Ascending aorta (tissue), 2 donors: ENCODE measurements at regions not wholly inside any gene's neighbourhood (a gene's known extent, or its start where the extent isn't known, plus 50 kb on each side); places are given as distances from the start of the nearest gene placed in this dataset.
A peak's percentile ranks its signal among the peaks of the same experiment; 100 is the strongest.

Experiments
- DNase-seq, 2 donors: peaks; one replicate each; pipeline ENCODE4 v3.0.0-alpha.2; 2019; ENCODE audit warnings: low spot score in 2 of 2
- H3K27ac ChIP-seq, 2 donors: fragments of 200-600 bp; sonication (generic); one replicate each; pipeline ENCODE4 v1.5.1; 2016 to 2017; ENCODE audit warnings: mild to moderate bottlenecking in 1 of 2
- H3K27me3 ChIP-seq: fragments of 200-600 bp; sonication (generic); one replicate; pipeline ENCODE4 v1.5.1; 2017
- H3K36me3 ChIP-seq, 2 donors: fragments of 200-600 bp; sonication (generic); one replicate each; pipeline ENCODE4 v1.5.1; 2016
- H3K4me1 ChIP-seq, 2 donors: fragments of 200-600 bp; sonication (generic); one replicate each; pipeline ENCODE4 v1.5.1; 2016 to 2017; ENCODE audit warnings: mild to moderate bottlenecking in 1 of 2
- H3K4me3 ChIP-seq, 2 donors: fragments of 200-600 bp; sonication (generic); one replicate each; pipeline ENCODE4 v1.5.1; 2016 to 2017; ENCODE audit warnings: mild to moderate bottlenecking in 1 of 2
- H3K9me3 ChIP-seq, 2 donors: fragments of 200-600 bp; sonication (generic); one replicate each; pipeline ENCODE4 v1.5.1; 2016
- CTCF ChIP-seq, 3 experiments: fragments of 200-600 bp in 2 of 3; fragments of 450-650 bp in 1 of 3; sonication (generic) in 2 of 3; IDR thresholded peaks; one replicate each; pipeline ENCODE4 v1.5.1; 2016 to 2019; ENCODE audit warnings: antibody characterized with exemption in 3 of 3, mild to moderate bottlenecking in 1 of 3, moderate library complexity in 1 of 3
- intact Hi-C: fragments of 100-400 bp; cut with DNase I; formaldehyde crosslinking; loops from one replicate; pipeline ENCODE4 v1.15.1; 2023

- Histone ChIP-seq H3K27me3 (no peaks in the 10 kb centered on the region), H3K36me3 (no peaks in the 10 kb centered on the region), H3K27ac (peak overlapping the region; percentile 68 to 87), H3K4me1 (peaks cover 21 to 35% of the 10 kb centered on the region in 2 donors), H3K4me3 (peak overlapping the region; percentile 36 to 67), H3K9me3 (no peaks in the 10 kb centered on the region)
- intact Hi-C loops: loop anchor here (5.0 kb wide), 1 partner anchor 85 kb away; the partner anchor contains the start of gene DAB2IP
- DNase-seq: no peak
- TF ChIP-seq CTCF (IDR thresholded peaks at IDR 0.05): no peak
Observed at GRCh38 chr9:121567500-121568342, 68.1 kb upstream of the GGTA1 start.

- Histone ChIP-seq H3K4me3 (peak overlapping the region; percentile 25 to 67), H3K36me3 (no peaks in the 10 kb centered on the region), H3K9me3 (no peaks in the 10 kb centered on the region), H3K27me3 (no peaks in the 10 kb centered on the region), H3K27ac (peak overlapping the region; percentile 68 to 87), H3K4me1 (peaks cover 21 to 35% of the 10 kb centered on the region in 2 donors)
- no peak for TF ChIP-seq CTCF (IDR thresholded peaks at IDR 0.05)
- DNase-seq: no peak
- intact Hi-C loops: loop anchor here (5.0 kb wide), 1 partner anchor 84 kb away; the partner anchor contains the start of gene DAB2IP
Observed at GRCh38 chr9:121568343-121569265, 69.0 kb upstream of the GGTA1 start.

- TF ChIP-seq CTCF (IDR thresholded peaks at IDR 0.05): no peak
Observed at GRCh38 chr9:121569266-121569648, 69.6 kb upstream of the GGTA1 start.

GRCh38 chr9:121572581-121572980 is 72.9 kb upstream of the GGTA1 start:
- Histone ChIP-seq H3K4me1 (peaks cover 16 to 21% of the 10 kb centered on the region in 2 donors), H3K9me3 (no peaks in the 10 kb centered on the region), H3K27ac (no peak overlapping the region), H3K27me3 (no peaks in the 10 kb centered on the region), H3K36me3 (no peaks in the 10 kb centered on the region), H3K4me3 (no peak overlapping the region)
- TF ChIP-seq CTCF (IDR thresholded peaks at IDR 0.05): no peak
- DNase-seq: no peak
- intact Hi-C loops: no loop called here

More at GRCh38 chr9:121569266-121569648, 69.6 kb upstream of the GGTA1 start:
- Histone ChIP-seq H3K9me3 (no peaks in the 10 kb centered on the region), H3K4me1 (peaks cover 21 to 35% of the 10 kb centered on the region in 2 donors), H3K36me3 (no peaks in the 10 kb centered on the region), H3K27me3 (no peaks in the 10 kb centered on the region), H3K27ac (peak overlapping the region; percentile 68 to 87), H3K4me3 (peak overlapping the region in 1 of 2 donors; percentile 67)
- DNase-seq: no peak
- intact Hi-C loops: loop anchor here (5.0 kb wide), 1 partner anchor 83 kb away; the partner anchor contains the start of gene DAB2IP

GRCh38 chr9:121573717-121574485 is 74.3 kb upstream of the GGTA1 start:
- Histone ChIP-seq H3K27me3 (no peaks in the 10 kb centered on the region), H3K9me3 (no peaks in the 10 kb centered on the region), H3K27ac (no peak overlapping the region), H3K4me3 (no peak overlapping the region), H3K4me1 (peaks cover 6 to 8% of the 10 kb centered on the region in 2 donors), H3K36me3 (no peaks in the 10 kb centered on the region)
- TF ChIP-seq CTCF (IDR thresholded peaks at IDR 0.05): no peak
- no peak for DNase-seq
- intact Hi-C loops: no loop called here
